BJ (cell line): ENCODE measurements at regions not wholly inside any gene's neighbourhood (a gene's known extent, or its start where the extent isn't known, plus 50 kb on each side); places are given as distances from the start of the nearest gene placed in this dataset.

Source experiments
- CTCF ChIA-PET: fragments of 350-600 bp; formaldehyde crosslinking; extraction: SDS; loops from one replicate; lab custom pipeline; 2021; ENCODE audit warnings: antibody characterized with exemption, inconsistent platforms; lab: Yijun Ruan, JAX
- POLR2A ChIA-PET: fragments of 300-600 bp; sonication (Branson Sonifier 250); formaldehyde crosslinking; extraction: SDS; loops from one replicate; lab custom pipeline; 2021; ENCODE audit warnings: antibody characterized with exemption; lab: Charles Lee
- DNase-seq: peaks from one replicate; pipeline ENCODE4 v3.0.0-alpha.2; 2011; ENCODE audit warnings: low read depth
- H3K27me3 ChIP-seq: 2 replicates; pipeline ENCODE4 v1.6.0; 2011; ENCODE audit warnings: low read length; ENCODE audit not compliant: control insufficient read depth, insufficient read depth
- H3K36me3 ChIP-seq: 2 replicates; pipeline ENCODE4 v1.5.1; 2011; ENCODE audit warnings: low read length; ENCODE audit not compliant: control insufficient read depth, insufficient read depth
- H3K4me3 ChIP-seq: 2 replicates; pipeline ENCODE4 v1.5.1; 2011; ENCODE audit warnings: low read depth, mild to moderate bottlenecking, control low read depth, low read length
- TF ChIP-seq, protein P1 (sequence below): IDR thresholded peaks from 2 replicates; pipeline ENCODE4 v1.5.1; 2011; ENCODE audit warnings: low read depth, mild to moderate bottlenecking, control low read depth, inconsistent platforms, low read length, moderate library complexity; ENCODE audit not compliant: insufficient read depth

DNA sequence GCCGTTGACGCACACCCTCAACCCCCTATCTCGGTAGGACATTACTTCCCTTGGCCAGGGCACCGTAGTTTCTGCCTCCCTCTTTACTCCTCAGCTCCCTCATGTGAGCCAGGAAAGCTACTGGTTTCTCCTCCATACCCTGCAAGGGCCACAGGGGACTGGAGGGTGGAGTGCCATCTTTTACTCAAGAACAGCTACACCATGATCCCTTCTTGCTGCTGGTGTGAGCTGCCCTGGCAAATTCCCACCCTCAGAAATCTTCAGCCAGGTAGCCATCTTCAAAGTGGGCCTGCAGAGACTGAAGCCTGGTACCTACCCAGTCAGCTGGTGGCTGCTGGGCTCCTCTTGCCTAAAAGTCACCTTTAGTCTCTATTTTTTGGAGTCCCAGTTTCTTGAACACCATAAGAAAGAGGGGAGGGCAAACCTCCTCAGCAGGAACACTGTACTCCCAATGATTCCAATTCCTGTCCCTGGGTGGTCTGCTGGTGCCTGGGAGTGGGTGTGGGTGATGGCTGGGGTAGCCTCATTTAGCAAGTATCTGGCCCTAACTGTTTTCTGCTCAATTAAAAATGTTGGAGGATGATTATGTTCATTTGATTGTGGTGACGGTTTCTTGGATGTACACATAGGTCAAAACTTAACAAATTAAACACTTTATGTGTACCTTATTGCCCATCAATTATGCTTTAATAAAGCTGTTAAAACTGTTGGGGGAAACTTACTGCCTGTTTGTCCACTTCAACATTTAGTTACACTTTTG, 105.0 kb upstream of the NPY start:
- no peak overlapping the region for H3K4me3 ChIP-seq
- H3K36me3 ChIP-seq: no peaks in the 10 kb centered on the region
- CTCF ChIA-PET: no interaction called here
- no peak for DNase-seq
- TF ChIP-seq, protein P1, sequence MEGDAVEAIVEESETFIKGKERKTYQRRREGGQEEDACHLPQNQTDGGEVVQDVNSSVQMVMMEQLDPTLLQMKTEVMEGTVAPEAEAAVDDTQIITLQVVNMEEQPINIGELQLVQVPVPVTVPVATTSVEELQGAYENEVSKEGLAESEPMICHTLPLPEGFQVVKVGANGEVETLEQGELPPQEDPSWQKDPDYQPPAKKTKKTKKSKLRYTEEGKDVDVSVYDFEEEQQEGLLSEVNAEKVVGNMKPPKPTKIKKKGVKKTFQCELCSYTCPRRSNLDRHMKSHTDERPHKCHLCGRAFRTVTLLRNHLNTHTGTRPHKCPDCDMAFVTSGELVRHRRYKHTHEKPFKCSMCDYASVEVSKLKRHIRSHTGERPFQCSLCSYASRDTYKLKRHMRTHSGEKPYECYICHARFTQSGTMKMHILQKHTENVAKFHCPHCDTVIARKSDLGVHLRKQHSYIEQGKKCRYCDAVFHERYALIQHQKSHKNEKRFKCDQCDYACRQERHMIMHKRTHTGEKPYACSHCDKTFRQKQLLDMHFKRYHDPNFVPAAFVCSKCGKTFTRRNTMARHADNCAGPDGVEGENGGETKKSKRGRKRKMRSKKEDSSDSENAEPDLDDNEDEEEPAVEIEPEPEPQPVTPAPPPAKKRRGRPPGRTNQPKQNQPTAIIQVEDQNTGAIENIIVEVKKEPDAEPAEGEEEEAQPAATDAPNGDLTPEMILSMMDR: no peak
- no peaks in the 10 kb centered on the region for H3K27me3 ChIP-seq
- POLR2A ChIA-PET: no interaction called here

DNA sequence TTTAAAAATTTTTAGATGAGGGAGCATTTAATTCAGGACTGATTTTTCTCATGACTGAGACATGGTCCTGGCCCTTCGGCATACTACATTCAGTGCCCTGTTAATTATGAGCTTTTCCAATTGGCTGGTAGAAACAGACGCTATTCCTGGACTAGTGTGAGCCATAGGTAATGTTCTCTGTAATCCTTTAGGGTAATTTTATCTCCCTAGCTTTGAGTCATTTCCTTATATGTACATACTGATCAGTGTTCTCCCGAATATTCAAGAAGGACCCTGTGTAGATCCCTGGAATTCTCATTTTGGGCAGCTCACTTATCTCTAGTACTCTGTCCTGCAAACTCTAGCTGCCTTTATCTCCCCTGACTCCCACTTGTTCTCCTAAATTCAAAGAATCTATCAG, 92.6 kb upstream of the NPY start:
- Histone ChIP-seq H3K36me3 (no peaks in the 10 kb centered on the region), H3K4me3 (no peak overlapping the region), H3K27me3 (no peaks in the 10 kb centered on the region)
- POLR2A ChIA-PET: no interaction called here
- CTCF ChIA-PET: no interaction called here
- TF ChIP-seq, protein P1: no peak
- DNase-seq: no peak

DNA sequence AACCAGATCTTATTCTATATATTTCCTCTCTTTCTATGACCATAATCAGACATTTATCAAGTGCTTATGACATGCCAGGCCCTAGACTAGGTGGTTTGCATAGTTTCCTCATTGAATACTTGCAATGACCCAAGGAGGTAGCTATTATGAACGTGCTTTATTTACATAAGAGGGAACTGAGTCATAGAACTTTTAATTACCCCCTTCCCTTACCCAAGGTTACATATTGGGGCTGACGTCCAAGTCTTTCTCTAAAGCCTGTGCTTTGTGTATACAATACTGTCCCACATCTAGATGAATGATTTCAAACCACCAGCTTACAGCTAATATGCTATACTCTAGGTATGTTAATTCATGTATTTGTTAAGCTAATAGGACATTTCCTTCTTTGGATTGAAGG, 91.9 kb upstream of the NPY start:
- ChIA-PET POLR2A (no interaction called here), CTCF (no interaction called here)
- no peak overlapping the region for H3K4me3 ChIP-seq
- no peaks in the 10 kb centered on the region for H3K27me3 ChIP-seq
- TF ChIP-seq, protein P1: no peak
- H3K36me3 ChIP-seq: no peaks in the 10 kb centered on the region
- no peak for DNase-seq

DNA sequence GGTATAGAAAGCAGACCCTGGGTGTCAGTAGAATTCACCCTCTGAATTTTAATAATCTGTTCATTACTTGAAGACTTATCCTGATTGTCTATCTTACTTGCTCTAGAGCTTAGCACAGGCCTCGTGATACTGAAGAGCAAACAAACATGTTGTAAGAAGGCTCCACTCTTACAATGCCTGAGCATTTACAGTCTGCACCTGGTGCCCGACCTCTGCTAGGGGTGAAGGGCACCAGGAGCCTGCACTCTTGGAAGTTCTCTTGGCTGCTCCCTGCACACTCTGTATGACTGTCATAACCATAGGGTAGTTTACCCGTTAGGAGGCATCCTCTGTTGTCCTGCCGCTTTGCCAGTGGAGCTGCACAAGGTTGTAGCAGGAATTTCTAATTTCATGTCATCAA, 91.3 kb upstream of the NPY start:
- CTCF ChIA-PET: no interaction called here
- POLR2A ChIA-PET: no interaction called here

DNA sequence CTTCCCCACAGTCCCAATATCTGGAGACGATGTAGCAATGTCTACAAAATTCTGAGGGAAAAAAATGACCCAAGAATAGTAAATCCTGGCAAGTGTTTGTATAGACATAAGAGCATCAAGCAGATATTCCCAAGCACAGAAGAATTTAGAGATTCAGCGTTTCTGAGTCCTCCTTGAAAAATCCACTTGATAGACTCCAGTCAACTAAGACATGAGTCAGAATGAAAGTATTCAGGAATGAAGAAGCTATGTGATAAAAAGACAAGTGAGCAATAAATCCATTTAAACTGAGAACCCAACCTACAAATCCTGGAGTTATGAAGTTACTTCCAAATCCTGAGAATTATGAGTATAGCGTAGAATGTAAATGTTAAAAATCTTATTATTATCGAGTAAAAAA, 86.1 kb upstream of the NPY start:
- TF ChIP-seq, protein P1: no peak

More for the DNA sequence above, 91.3 kb upstream of the NPY start:
- no peak for DNase-seq
- Histone ChIP-seq H3K4me3 (no peak overlapping the region), H3K36me3 (no peaks in the 10 kb centered on the region), H3K27me3 (no peaks in the 10 kb centered on the region)
- TF ChIP-seq, protein P1: no peak

More for the DNA sequence above, 86.1 kb upstream of the NPY start:
- no peak overlapping the region for H3K4me3 ChIP-seq
- no peaks in the 10 kb centered on the region for H3K27me3 ChIP-seq
- no peak for DNase-seq
- H3K36me3 ChIP-seq: no peaks in the 10 kb centered on the region
- ChIA-PET CTCF (no interaction called here), POLR2A (interaction anchor here (0.6 kb wide), 1 partner anchor 37 kb away, joined by 3 read pairs; no protein-coding TSS in a partner anchor)
